GM11168 (cell line): ENCODE measurements at regions not wholly inside any gene's neighbourhood (a gene's known extent, or its start where the extent isn't known, plus 50 kb on each side); places are given as distances from the start of the nearest gene placed in this dataset.
"Not testable (repeated sequence)": the region's sequence is repeated elsewhere in the genome, so short reads cannot be mapped to it uniquely, and the experiment has no call there.

ENCODE experiments used
- in situ Hi-C: fragments of 300-500 bp; cut with MboI; formaldehyde crosslinking; loops from one replicate; pipeline ENCODE4 v1.12.0; 2022; ENCODE audit warnings: low sequenced_read_pairs; ENCODE audit not compliant: unreplicated experiment

- in situ Hi-C loops = no loop called here
These were observed 56.5 kb downstream of the KCTD12 start for GRCh38 chr13:76829572-76830327.

- in situ Hi-C loops = no loop called here
These were observed 57.9 kb downstream of the KCTD12 start for GRCh38 chr13:76828316-76828741.

GRCh38 chr13:76826527-76826926 lies 59.7 kb downstream of the KCTD12 start:
- in situ Hi-C loops = no loop called here

- in situ Hi-C loops = no loop called here
These were observed 60.8 kb downstream of the KCTD12 start for GRCh38 chr13:76825430-76825829.

DNA sequence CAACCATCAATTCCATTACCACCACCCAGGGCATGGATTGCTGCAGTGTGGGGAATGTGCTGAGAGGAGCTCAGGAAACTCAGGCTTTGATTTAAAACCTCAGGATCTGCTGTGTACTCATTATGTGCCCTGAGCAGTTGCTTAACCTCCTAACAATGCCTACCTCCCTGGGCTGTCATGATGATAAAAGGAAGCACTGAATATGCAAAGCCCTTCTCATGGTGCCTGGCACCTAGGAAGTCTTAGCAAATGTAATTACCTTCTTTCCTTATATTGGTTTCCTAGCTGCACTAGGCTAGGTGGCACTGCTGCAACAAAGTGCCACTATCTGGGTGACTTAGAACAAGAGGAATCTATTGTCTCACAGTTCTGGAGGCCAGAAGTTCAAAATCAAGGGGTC lies 62.2 kb downstream of the KCTD12 start:
- in situ Hi-C loops = no loop called here

DNA sequence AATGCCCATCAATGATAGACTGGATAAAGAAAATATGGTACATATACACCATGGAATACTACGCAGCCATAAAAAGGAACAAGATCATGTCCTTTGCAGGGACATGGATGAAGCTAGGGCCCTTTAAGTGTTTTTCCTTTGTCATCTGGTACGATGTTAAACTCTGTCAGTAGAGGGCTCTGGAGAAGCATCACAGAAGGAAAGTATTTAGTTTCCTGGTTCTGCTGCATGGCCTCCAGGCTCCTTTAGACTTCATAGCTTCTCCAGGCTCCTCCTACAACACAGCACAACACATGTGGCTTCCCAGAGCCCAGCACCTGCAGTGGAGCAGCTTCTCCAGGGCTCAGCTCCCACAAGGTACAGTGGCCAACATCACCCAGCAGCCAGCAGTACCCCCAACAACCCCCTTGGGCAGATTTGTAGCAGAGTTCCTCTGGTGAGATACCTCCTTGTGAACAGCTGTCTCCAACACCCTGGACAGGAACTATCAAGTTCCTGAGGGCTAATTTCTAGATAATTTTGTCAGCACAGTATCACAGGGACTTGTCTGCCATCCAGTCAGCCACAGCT lies 63.4 kb downstream of the KCTD12 start:
- in situ Hi-C loops = no loop called here

DNA sequence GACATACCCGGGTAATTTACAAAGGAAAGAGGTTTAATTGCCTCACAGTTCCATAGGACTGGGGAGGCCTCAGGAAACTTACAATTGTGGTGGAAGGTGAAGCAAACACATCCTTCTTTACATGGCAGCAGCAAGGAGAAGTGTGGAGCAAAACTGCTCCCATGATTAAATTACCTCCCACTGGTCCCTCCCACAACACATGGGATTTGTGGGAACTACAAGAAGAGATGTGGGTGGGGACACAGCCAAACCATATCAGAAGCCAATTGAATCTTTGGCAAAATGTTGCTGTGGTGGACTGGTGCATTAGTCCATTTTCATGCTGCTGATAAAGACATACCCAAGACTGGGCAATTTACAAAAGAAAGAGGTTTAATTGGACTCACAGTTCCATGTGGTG lies 65.0 kb downstream of the KCTD12 start:
- in situ Hi-C loops = not testable (repeated sequence)

GRCh38 chr13:76820759-76821158 lies 65.4 kb downstream of the KCTD12 start:
- in situ Hi-C loops = no loop called here

GRCh38 chr13:76816394-76816793 lies 69.8 kb downstream of the KCTD12 start:
- in situ Hi-C loops = no loop called here

DNA sequence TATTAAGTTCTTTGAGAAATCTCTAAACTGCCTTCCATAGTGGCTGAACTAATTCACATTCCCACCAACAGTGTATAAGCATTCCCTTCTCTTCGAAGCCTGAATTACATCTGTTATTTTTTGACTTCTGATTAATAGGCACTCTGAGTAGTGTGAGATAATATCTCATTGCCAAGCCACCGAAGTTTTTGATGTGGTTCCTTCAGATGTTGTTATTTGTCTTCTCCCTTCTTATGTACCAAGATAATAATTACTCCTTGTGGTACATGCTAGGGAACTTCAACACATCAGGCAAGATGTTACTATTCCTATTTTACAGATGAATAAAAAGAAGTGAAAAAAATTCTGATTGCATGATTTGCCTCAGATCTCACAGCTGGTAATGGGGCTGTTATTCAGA lies 70.9 kb downstream of the KCTD12 start:
- in situ Hi-C loops = no loop called here

- in situ Hi-C loops = no loop called here
These were observed 72.3 kb downstream of the KCTD12 start for GRCh38 chr13:76813891-76814290.

GRCh38 chr13:76813000-76813691 lies 73.1 kb downstream of the KCTD12 start:
- in situ Hi-C loops = no loop called here

- in situ Hi-C loops = no loop called here
These were observed 73.9 kb downstream of the KCTD12 start for GRCh38 chr13:76812206-76812897.

GRCh38 chr13:76809389-76809788 lies 76.8 kb downstream of the KCTD12 start:
- in situ Hi-C loops = no loop called here

DNA sequence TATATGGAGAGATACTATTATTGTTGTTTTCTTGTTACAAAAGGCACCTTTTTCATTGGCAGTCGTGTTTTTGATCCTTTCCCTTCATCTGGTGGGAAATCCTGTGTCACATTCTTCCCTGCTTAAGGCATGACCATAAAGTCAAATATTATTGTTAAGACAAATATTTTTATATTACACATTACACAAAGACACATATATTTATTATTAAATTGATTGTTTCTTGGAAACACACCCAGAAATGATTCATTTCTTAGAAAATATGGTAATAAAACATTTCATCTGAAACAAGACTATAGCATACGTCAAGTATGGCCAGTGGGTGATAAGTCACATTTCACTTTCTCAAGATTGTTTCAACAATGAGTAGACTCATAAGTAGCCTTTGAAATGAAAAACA lies 77.3 kb downstream of the KCTD12 start:
- in situ Hi-C loops = no loop called here

DNA sequence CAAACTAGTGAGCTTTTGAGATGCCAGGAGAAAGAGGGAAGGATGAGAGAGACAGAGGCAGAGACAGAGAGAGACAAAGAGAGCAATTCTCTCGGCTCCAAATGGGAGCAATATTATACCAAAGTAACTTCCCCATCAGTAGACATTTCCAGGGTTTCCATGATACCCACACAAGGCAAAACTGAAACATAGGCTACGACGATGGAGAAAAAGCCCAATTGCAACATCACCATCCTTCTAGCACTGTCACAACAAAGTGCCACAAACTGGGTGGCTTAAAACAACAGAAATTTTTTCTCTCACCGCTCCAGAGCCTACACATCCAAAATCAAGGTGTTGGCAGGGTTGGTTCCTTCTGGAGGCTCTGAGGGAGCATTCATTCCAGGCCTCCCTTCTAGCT lies 81.4 kb downstream of the KCTD12 start:
- in situ Hi-C loops = no loop called here

GRCh38 chr13:76803831-76804230 lies 82.4 kb downstream of the KCTD12 start:
- in situ Hi-C loops = no loop called here

GRCh38 chr13:76800943-76801342 lies 85.3 kb downstream of the KCTD12 start:
- in situ Hi-C loops = no loop called here

DNA sequence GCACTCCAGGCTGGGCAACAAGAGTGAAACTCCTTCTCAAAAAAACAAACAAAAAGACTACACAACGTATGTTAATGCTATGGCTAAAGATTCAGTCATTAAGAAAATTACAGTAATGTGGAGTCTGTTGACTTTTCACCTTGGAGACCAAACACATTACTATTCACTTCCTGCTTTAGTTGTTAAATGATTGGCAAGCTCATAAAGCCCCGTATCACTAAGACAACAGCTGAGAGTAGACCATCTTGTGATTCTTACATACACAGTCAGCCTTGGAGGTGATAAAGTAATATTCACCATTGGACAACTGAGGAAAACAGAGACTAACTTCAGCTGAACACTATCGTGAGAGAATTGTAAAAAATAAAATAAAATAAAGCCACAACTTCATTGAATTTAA lies 86.5 kb downstream of the KCTD12 start:
- in situ Hi-C loops = no loop called here

- in situ Hi-C loops = no loop called here
These were observed 88.2 kb downstream of the KCTD12 start for GRCh38 chr13:76798037-76798436.

DNA sequence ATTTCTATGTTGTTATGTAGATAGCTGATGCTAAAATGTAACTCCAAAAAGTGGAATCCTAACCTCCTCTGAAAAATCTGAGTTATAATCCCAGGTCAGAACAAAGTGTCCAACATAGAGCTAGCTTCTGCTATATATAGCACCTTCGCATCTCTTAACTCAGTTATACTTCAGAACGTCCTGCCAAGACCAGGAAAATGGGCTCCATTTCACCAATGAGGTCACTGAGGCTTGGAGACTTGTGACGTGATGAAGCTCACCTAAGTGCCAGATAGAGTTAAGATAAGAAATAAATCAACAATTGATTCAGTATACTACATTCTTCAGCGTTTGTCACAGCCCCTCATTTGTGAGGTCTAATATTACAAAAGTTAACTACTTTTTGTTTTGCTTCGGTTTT lies 88.8 kb downstream of the KCTD12 start:
- in situ Hi-C loops = no loop called here
